Endodermal cell (in vitro differentiated cells): ENCODE measurements at regions not wholly inside any gene's neighbourhood (a gene's known extent, or its start where the extent isn't known, plus 50 kb on each side); places are given as distances from the start of the nearest gene placed in this dataset.
"Not testable (repeated sequence)": the region's sequence is repeated elsewhere in the genome, so short reads cannot be mapped to it uniquely, and the experiment has no call there.

Source experiments
- DNase-seq: peaks from one replicate; pipeline ENCODE4 v3.0.0-alpha.2; 2017
- H3K27ac ChIP-seq: 2 replicates; pipeline ENCODE4 v1.5.1; 2013; ENCODE audit warnings: mild to moderate bottlenecking, low read depth, low read length, moderate library complexity
- H3K27me3 ChIP-seq: 2 replicates; pipeline ENCODE4 v1.6.1; 2013; ENCODE audit warnings: mild to moderate bottlenecking, low read length, moderate library complexity; ENCODE audit not compliant: insufficient read depth, control insufficient read depth, poor library complexity, severe bottlenecking
- H3K36me3 ChIP-seq: 2 replicates; pipeline ENCODE4 v1.7.0; 2013; ENCODE audit warnings: mild to moderate bottlenecking, low read length, moderate library complexity; ENCODE audit not compliant: control insufficient read depth, insufficient read depth
- H3K4me1 ChIP-seq: one replicate; pipeline ENCODE4 v1.7.0; 2013; ENCODE audit warnings: low read length; ENCODE audit not compliant: control insufficient read depth, insufficient read depth
- H3K4me3 ChIP-seq: 2 replicates; pipeline ENCODE4 v1.5.1; 2013; ENCODE audit warnings: mild to moderate bottlenecking, low read length, moderate library complexity
- H3K9ac ChIP-seq: 2 replicates; pipeline ENCODE4 v1.6.1; 2013; ENCODE audit warnings: mild to moderate bottlenecking, low read length, moderate library complexity; ENCODE audit not compliant: poor library complexity, severe bottlenecking; ENCODE audit errors: extremely low read depth
- H3K9me3 ChIP-seq: 2 replicates; pipeline ENCODE4 v1.6.1; 2013; ENCODE audit warnings: mild to moderate bottlenecking, low read length, moderate library complexity; ENCODE audit not compliant: control insufficient read depth
- H3K27ac Mint-ChIP-seq: 2 replicates; pipeline ENCODE4 v1.8.0; 2020; ENCODE audit warnings: mixed read lengths
- H3K27me3 Mint-ChIP-seq: 2 replicates; pipeline ENCODE4 v1.8.0; 2021; ENCODE audit warnings: mild to moderate bottlenecking, mixed read lengths; ENCODE audit not compliant: insufficient read depth
- H3K36me3 Mint-ChIP-seq: 2 replicates; pipeline ENCODE4 v1.8.0; 2020; ENCODE audit warnings: low read depth, mixed read lengths
- H3K4me1 Mint-ChIP-seq: 2 replicates; pipeline ENCODE4 v1.8.0; 2020; ENCODE audit warnings: mixed read lengths
- H3K4me3 Mint-ChIP-seq: 2 replicates; pipeline ENCODE4 v1.8.0; 2020; ENCODE audit warnings: mild to moderate bottlenecking, moderate library complexity, mixed read lengths
- H3K9me3 Mint-ChIP-seq: 2 replicates; pipeline ENCODE4 v1.8.0; 2020; ENCODE audit warnings: mild to moderate bottlenecking, mixed read lengths
- WGBS, 2 experiments: methylation state at CpG; one replicate each; pipeline versions ENCODE4 v1.1.5 to v1.1.7; 2013; ENCODE audit warnings: missing lambda C conversion rate in 2 of 2, mixed read lengths in 1 of 2; ENCODE audit not compliant: insufficient coverage in 1 of 2, insufficient read length in 1 of 2; 5-methylcytosine and 5-hydroxymethylcytosine counted together
- TF ChIP-seq, protein P1 (sequence below): fragments of 200-600 bp; sonication (generic); conservative IDR thresholded peaks from 2 replicates; pipeline ENCODE4 v1.5.0; 2021; ENCODE audit warnings: antibody characterized with exemption, mild to moderate bottlenecking

GRCh38 chr2:101578671-101579070, 103.8 kb upstream of the RFX8 start:
- Histone ChIP-seq H3K9me3 (no peaks in the 10 kb centered on the region), H3K9ac (no peak overlapping the region), H3K27me3 (no peaks in the 10 kb centered on the region), H3K27ac (no peak overlapping the region), H3K36me3 (no peaks in the 10 kb centered on the region), H3K4me1 (peaks cover 3% of the 10 kb centered on the region), H3K4me3 (no peak overlapping the region)
- 98 to 100% methylated on average over 1 of the region's 1 CpG for WGBS, 2 experiments
- Mint-ChIP-seq H3K27me3 (peaks cover 22% of the 10 kb centered on the region), H3K4me1 (peaks cover 6% of the 10 kb centered on the region), H3K4me3 (no peak overlapping the region), H3K27ac (no peak overlapping the region), H3K9me3 (no peaks in the 10 kb centered on the region), H3K36me3 (no peaks in the 10 kb centered on the region)
- DNase-seq, result no peak
- TF ChIP-seq, protein P1, sequence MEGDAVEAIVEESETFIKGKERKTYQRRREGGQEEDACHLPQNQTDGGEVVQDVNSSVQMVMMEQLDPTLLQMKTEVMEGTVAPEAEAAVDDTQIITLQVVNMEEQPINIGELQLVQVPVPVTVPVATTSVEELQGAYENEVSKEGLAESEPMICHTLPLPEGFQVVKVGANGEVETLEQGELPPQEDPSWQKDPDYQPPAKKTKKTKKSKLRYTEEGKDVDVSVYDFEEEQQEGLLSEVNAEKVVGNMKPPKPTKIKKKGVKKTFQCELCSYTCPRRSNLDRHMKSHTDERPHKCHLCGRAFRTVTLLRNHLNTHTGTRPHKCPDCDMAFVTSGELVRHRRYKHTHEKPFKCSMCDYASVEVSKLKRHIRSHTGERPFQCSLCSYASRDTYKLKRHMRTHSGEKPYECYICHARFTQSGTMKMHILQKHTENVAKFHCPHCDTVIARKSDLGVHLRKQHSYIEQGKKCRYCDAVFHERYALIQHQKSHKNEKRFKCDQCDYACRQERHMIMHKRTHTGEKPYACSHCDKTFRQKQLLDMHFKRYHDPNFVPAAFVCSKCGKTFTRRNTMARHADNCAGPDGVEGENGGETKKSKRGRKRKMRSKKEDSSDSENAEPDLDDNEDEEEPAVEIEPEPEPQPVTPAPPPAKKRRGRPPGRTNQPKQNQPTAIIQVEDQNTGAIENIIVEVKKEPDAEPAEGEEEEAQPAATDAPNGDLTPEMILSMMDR, result no peak

DNA sequence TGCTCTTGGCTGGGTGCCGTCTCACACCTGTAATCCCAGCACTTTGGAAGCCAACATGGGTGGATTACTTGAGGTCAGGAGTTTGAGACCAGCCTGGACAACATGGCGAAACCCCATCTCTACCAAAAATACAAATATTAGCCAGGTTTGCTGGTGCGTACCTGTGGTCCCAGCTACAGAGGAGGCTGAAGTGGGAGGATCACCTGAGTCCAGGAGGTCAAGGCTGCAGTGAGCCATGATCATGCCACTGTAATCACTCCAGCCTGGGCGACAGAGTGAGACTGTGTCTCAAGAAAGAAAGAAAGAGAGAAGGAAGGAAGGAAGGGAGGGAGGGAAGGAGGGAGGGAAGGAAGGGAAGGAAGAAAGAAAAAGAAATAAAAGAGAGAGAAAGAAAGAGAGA, 103.2 kb upstream of the RFX8 start:
- not testable (repeated sequence) for H3K4me1 Mint-ChIP-seq, H3K36me3 Mint-ChIP-seq, H3K9me3 ChIP-seq, H3K9me3 Mint-ChIP-seq, DNase-seq, H3K27ac Mint-ChIP-seq, H3K9ac ChIP-seq, H3K36me3 ChIP-seq, H3K27ac ChIP-seq, H3K4me1 ChIP-seq, H3K4me3 Mint-ChIP-seq, H3K27me3 ChIP-seq, H3K4me3 ChIP-seq
- peaks cover 22% of the 10 kb centered on the region for H3K27me3 Mint-ChIP-seq
- WGBS, 2 experiments, result 93 to 95% methylated on average over 3 to 4 of the region's 4 CpGs

GRCh38 chr2:101577173-101577572, 102.3 kb upstream of the RFX8 start:
- 71 to 100% methylated on average over 1 to 2 of the region's 2 CpGs for WGBS, 2 experiments

More at GRCh38 chr2:101577173-101577572, 102.3 kb upstream of the RFX8 start:
- Mint-ChIP-seq H3K27ac (no peak overlapping the region), H3K4me3 (no peak overlapping the region), H3K36me3 (peaks cover under 1% of the 10 kb centered on the region), H3K9me3 (peaks cover 5% of the 10 kb centered on the region), H3K27me3 (peaks cover 30% of the 10 kb centered on the region), H3K4me1 (peaks cover 6% of the 10 kb centered on the region)
- DNase-seq, result no peak
- Histone ChIP-seq H3K36me3 (no peaks in the 10 kb centered on the region), H3K9ac (no peak overlapping the region), H3K27me3 (no peaks in the 10 kb centered on the region), H3K4me3 (no peak overlapping the region), H3K4me1 (peaks cover 3% of the 10 kb centered on the region), H3K9me3 (no peaks in the 10 kb centered on the region), H3K27ac (no peak overlapping the region)
- TF ChIP-seq, protein P1, result no peak
